DND-41 (cell line): ENCODE measurements at regions not wholly inside any gene's neighbourhood (a gene's known extent, or its start where the extent isn't known, plus 50 kb on each side); places are given as distances from the start of the nearest gene placed in this dataset.

Experiments
- ATAC-seq: fragments of 200-7000 bp; cut with Tn5 transposase; 3 replicates; pipeline ENCODE4 v1.9.1; 2021; ENCODE audit warnings: low read depth; ENCODE audit not compliant: insufficient read depth
- DNase-seq: peaks from one replicate; pipeline ENCODE4 v3.0.0-alpha.2; 2020
- H2AFZ ChIP-seq: 2 replicates; pipeline ENCODE4 v1.6.0; 2012; ENCODE audit warnings: low read depth, low read length
- H3K27ac ChIP-seq: 2 replicates; pipeline ENCODE4 v1.5.1; 2012; ENCODE audit warnings: low read length, inconsistent platforms
- H3K27me3 ChIP-seq: fragments of 200-600 bp; sonication (generic); 2 replicates; pipeline ENCODE4 v1.6.0; 2012; ENCODE audit warnings: low read length, mild to moderate bottlenecking, inconsistent platforms; ENCODE audit not compliant: insufficient read depth, poor library complexity
- H3K36me3 ChIP-seq: 2 replicates; pipeline ENCODE4 v1.5.1; 2012; ENCODE audit warnings: low read length, inconsistent platforms; ENCODE audit not compliant: insufficient read depth
- H3K4me1 ChIP-seq: 2 replicates; pipeline ENCODE4 v1.5.1; 2012; ENCODE audit warnings: mild to moderate bottlenecking, low read length; ENCODE audit not compliant: insufficient read depth
- H3K4me2 ChIP-seq: 2 replicates; pipeline ENCODE4 v1.6.0; 2012; ENCODE audit warnings: mild to moderate bottlenecking, moderate library complexity, low read length, inconsistent platforms; ENCODE audit not compliant: insufficient read depth
- H3K4me3 ChIP-seq, 2 experiments: fragments of 200-600 bp in 1 of 2; shearing (Covaris generic) in 1 of 2; 2 replicates each; pipeline ENCODE4 v1.5.1; 2012 to 2016; ENCODE audit warnings: inconsistent platforms in 2 of 2, low read length in 2 of 2, mild to moderate bottlenecking in 2 of 2, low read depth in 1 of 2, moderate library complexity in 1 of 2
- H3K79me2 ChIP-seq: 2 replicates; pipeline ENCODE4 v1.6.0; 2012; ENCODE audit warnings: low read length, inconsistent platforms; ENCODE audit not compliant: insufficient read depth
- H3K9ac ChIP-seq: 2 replicates; pipeline ENCODE4 v1.6.0; 2012; ENCODE audit warnings: low read depth, mild to moderate bottlenecking, inconsistent platforms, low read length, moderate library complexity
- H3K9me3 ChIP-seq: 2 replicates; pipeline ENCODE4 v1.5.1; 2012; ENCODE audit warnings: low read length, moderate library complexity, mild to moderate bottlenecking, inconsistent platforms; ENCODE audit not compliant: insufficient read depth, severe bottlenecking
- H4K20me1 ChIP-seq: 2 replicates; pipeline ENCODE4 v1.6.0; 2012; ENCODE audit warnings: low read length; ENCODE audit not compliant: insufficient read depth
- CTCF ChIP-seq: IDR thresholded peaks from 2 replicates; pipeline ENCODE4 v1.5.1; 2012; ENCODE audit warnings: borderline replicate concordance, low read length, moderate library complexity, mild to moderate bottlenecking; ENCODE audit not compliant: poor library complexity, severe bottlenecking; ENCODE audit errors: extremely low read depth
- EZH2 ChIP-seq: IDR thresholded peaks from 3 replicates; pipeline ENCODE4 v1.6.1; 2012; ENCODE audit warnings: borderline replicate concordance, low read depth, mild to moderate bottlenecking, moderate library complexity, low read length, inconsistent platforms; ENCODE audit not compliant: severe bottlenecking

- Histone ChIP-seq H3K36me3 (no peaks in the 10 kb centered on the region), H3K27ac (no peak overlapping the region), H3K4me3 (no peak overlapping the region), H3K4me1 (peaks cover 34% of the 10 kb centered on the region), H4K20me1 (no peaks in the 10 kb centered on the region), H3K9ac (no peak overlapping the region), H3K4me2 (no peak overlapping the region), H3K79me2 (no peaks in the 10 kb centered on the region), H3K9me3 (no peaks in the 10 kb centered on the region), H2AFZ (no peak overlapping the region), H3K27me3 (no peaks in the 10 kb centered on the region)
- no peak for TF ChIP-seq EZH2
- TF ChIP-seq CTCF = no peak
- no peak for DNase-seq
- no peak for ATAC-seq
Measured at GRCh38 chr21:16305686-16306085, 575.9 kb downstream of the USP25 start.

- H2AFZ ChIP-seq = no peak overlapping the region
- DNase-seq (no peak), ATAC-seq (no peak)
- peaks cover 38% of the 10 kb centered on the region for H3K4me1 ChIP-seq
- TF ChIP-seq EZH2 (no peak), CTCF (no peak)
- H3K79me2 ChIP-seq = no peaks in the 10 kb centered on the region
- H3K36me3 ChIP-seq = no peaks in the 10 kb centered on the region
- H3K27ac ChIP-seq = no peak overlapping the region
- H3K9ac ChIP-seq = no peak overlapping the region
- H3K4me2 ChIP-seq = no peak overlapping the region
- H3K27me3 ChIP-seq = no peaks in the 10 kb centered on the region
- no peaks in the 10 kb centered on the region for H4K20me1 ChIP-seq
- no peaks in the 10 kb centered on the region for H3K9me3 ChIP-seq
- H3K4me3 ChIP-seq = no peak overlapping the region
Measured at GRCh38 chr21:16307256-16307655, 577.5 kb downstream of the USP25 start.

- H2AFZ ChIP-seq = peak overlapping the region; percentile 56; the same call in 1 of the 2 replicates
- TF ChIP-seq EZH2 (no peak), CTCF (no peak)
- peak overlapping the region in 1 of 2 experiments; percentile 20; a peak in 2 of 4 replicates for H3K4me3 ChIP-seq
- H3K4me1 ChIP-seq = peaks cover 38% of the 10 kb centered on the region
- no peaks in the 10 kb centered on the region for H3K9me3 ChIP-seq
- no peaks in the 10 kb centered on the region for H4K20me1 ChIP-seq
- peak overlapping the region; percentile 74 for H3K27ac ChIP-seq
- H3K36me3 ChIP-seq = no peaks in the 10 kb centered on the region
- H3K9ac ChIP-seq = peak overlapping the region; percentile 40
- DNase-seq (no peak), ATAC-seq (peak; percentile 57)
- no peaks in the 10 kb centered on the region for H3K27me3 ChIP-seq
- peak overlapping the region; percentile 56 for H3K4me2 ChIP-seq
- H3K79me2 ChIP-seq = no peaks in the 10 kb centered on the region
Measured at GRCh38 chr21:16308269-16308668, 578.5 kb downstream of the USP25 start.
